ENCODE measurements at regions not wholly inside any gene's neighbourhood (a gene's known extent, or its start where the extent isn't known, plus 50 kb on each side); places are given as distances from the start of the nearest gene placed in this dataset.

- TF ChIP-seq CTCF (conservative IDR thresholded peaks at IDR 0.05; ENCODE audit: low read length) (no peak), EZH2phosphoT487 (IDR thresholded peaks at IDR 0.05; ENCODE audit: borderline replicate concordance) (no peak)
Measured at GRCh38 chr9:135330307-135330631, 149.3 kb upstream of the PPP1R26 start.

Data from Loucy (cell line).